ENCODE measurements at regions not wholly inside any gene's neighbourhood (a gene's known extent, or its start where the extent isn't known, plus 50 kb on each side); places are given as distances from the start of the nearest gene placed in this dataset.

- TF ChIP-seq CTCF (IDR thresholded peaks at IDR 0.05; ENCODE audit: low read length) (no peak), EZH2 (optimal IDR thresholded peaks at IDR 0.05; ENCODE audit: low read depth, low read length) (no peak)
Observed at GRCh38 chr5:62814991-62815390, 236.4 kb downstream of the LRRC70 start.
